HG03469 (cell line): ENCODE measurements at regions not wholly inside any gene's neighbourhood (a gene's known extent, or its start where the extent isn't known, plus 50 kb on each side); places are given as distances from the start of the nearest gene placed in this dataset.
"Not testable (repeated sequence)": the region's sequence is repeated elsewhere in the genome, so short reads cannot be mapped to it uniquely, and the experiment has no call there.

Experiments used
- ATAC-seq: cut with Tn5 transposase; IDR thresholded peaks from one replicate; pipeline ENCODE4 v1.9.1; 2021; ENCODE audit warnings: mild to moderate bottlenecking, moderate library complexity, moderate number of reproducible peaks; ENCODE audit not compliant: unreplicated experiment

DNA sequence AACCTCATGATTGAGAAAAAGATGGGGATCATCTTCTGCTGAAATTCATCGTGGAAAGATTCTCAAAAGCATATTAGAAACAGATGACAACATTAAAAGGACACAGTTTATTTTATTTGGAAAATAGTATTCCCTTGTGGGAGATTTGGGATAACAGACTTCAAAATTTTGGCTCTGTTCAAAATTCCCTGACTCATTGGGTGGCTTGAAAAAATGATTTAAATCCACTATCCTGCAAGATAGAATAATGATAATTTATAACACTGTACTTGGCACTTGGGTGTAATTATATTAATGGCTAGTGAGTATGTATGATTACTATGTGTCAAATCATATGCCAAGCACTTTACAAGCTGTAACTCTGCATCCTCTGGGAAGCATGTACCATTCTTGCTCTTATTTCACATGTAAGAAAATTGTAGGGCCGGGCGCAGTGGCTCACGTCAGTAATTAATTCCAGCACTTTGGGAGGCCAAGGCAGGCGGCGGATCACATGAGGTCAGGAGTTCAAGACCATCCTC, 128.8 kb downstream of the LMNTD1 start:
- ATAC-seq, result no peak

DNA sequence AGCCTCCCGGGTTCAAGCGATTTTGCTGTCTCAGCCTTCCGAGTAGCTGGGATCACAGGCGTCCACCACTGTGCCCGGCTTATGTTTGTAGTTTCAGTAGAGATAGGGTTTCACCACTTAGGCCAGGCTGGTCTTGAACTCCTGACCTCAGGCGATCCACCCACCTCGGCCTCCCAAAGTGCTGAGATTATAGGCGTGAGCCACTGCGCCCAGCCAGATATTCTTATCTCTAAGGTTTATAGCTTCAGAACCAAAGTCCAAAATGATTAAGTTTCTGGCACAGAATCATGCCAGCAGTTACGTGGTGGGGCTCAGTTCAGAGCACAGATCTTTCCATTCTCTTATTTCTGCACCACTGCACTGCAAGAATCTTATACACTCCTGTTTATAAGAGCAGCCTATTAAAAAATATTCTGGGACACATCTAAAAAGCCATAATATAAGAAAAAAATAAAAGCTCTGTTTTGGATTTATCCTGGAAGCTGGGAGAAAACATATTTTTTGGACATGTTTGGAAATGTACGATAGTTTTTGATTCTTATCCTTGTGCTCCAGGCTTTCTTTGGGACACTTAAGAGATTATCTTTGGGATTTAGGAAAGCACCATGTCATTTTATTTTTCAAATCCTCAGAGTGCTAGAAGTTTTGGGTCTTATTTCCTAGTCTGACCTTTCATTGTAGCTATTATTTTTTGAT, 129.6 kb downstream of the LMNTD1 start:
- no peak for ATAC-seq

DNA sequence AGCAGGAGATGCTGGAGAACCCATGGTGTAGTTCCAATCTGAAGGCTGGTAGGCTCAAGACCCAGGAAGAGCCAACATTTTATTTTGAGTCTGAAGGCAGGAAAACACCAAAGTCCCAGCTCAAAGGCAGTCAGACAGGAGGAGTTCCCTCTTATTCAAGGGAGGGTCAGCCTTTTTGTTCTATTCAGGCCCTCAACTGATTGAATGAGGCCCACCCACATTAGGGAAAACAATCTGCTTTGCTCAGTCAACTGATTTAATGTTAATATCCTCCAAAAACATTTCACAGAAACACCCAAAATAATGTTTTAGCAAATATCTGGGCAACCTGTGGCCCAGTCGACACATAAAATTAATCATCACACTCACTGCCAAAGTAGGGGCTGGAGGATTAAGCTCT, 130.8 kb downstream of the LMNTD1 start:
- ATAC-seq, result no peak

DNA sequence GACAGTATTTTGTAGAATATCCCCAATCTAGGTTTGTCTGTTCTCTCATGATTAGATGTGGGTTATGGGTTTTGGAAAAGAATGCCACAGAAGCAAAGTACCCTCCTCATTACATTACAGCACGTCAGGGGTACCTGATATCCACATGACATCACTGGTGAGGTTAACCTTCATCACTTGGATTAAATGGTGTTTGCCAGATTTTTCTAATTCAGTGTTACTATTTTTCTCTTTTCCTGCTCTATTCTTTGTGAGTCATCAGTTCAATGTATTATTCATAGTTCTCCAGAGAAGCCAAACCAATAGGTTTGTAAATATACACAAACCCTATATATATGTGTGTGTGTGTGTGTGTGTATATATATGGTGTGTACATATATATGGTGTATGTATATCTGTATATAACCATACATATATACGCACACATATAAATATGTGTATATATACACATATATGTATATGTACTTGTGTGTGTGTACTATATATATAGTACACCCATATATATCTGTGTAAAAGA, 131.4 kb downstream of the LMNTD1 start:
- no peak for ATAC-seq

DNA sequence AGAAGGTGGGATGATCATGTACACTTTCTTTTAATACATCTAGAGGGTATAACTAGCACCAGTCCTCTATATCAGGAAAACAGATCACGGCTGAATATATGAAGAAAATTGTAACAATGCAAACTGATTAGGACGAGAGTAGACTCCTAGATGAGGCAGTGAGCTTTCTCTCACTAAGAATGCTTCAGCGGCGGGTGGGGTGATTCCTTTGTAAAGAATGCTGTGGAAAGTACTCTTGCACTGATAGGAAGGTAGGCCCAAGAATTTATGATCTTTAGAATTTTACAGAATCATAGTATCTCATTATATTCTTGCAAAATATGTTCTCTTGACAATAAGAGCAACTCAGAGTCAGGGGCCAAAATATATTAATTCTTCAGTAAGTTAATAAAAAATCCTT, 133.0 kb downstream of the LMNTD1 start:
- no peak for ATAC-seq

DNA sequence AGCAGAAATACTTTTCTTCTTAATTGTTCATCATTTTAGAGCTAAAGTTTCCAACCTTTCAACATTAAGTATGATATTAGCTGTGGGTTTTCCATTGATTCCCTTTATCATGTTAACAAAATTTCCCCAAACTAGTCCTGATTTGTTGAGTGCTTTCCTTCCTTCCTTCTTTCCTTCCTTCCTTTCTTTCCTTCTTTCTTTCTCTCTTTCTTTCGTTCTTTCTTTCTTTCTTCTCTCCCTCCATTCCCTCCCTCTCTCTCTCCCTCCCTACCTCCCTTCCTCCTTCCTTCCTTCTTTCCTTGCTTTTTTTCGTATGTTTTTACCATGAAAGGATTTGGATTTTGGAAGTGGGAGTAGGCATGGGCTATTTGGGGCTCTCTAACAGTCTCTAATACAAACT, 133.5 kb downstream of the LMNTD1 start:
- ATAC-seq, result no peak

DNA sequence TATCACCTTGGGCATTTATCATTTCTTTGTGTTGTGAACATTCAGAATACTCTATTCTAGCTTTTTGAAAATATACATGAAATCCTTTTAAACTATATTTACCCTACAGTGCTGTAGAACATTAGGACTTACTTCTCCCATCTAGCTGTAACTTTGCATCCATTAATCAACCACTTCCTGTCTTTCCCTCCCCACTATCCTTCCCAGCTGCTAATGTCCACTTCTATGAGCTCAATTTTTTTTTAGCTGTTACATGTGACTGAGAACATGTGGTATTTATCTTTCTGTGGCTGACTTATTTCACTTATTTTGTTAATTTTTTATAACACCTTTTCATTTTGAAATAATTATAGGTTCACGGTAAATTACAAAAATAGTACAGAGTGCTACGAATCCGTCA, 136.0 kb downstream of the LMNTD1 start:
- no peak for ATAC-seq

DNA sequence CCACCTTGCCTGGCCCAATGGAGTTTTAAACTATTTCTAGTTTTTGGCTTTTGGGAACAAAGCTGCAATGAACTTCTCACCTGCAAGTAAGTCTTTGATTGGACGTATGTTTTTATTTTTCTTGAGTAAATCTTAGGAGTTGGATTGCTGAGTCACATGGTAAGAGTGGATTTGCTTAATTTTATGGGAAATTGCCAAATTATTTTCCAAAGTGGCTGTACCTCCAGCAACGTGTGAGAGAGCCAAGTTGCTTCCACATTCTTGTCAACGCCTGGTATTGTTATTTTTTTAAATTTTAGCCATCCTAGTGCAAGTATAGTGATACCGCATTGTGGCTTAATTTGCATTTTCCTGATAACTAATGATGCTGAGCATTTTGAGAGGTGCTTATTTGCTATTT, 136.6 kb downstream of the LMNTD1 start:
- no peak for ATAC-seq

DNA sequence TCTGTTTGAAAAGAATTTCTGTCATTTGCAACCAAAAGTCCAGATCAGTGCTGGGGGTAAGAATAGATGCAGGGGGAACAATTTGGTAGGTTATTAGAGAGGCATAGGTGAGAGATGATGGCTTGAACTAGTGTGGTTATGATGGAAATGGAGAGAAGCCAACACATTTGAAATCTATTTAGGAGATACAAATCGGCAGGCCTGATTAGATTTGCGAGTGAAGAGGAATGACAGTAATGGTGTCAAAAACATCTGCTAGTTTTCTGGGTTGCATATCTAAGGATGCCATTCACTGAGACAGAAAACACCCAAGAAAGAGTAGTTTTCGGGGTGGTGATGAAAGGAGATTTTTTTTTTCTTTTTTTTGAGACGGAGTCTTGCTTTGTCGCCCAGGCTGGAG, 138.1 kb downstream of the LMNTD1 start:
- no peak for ATAC-seq

DNA sequence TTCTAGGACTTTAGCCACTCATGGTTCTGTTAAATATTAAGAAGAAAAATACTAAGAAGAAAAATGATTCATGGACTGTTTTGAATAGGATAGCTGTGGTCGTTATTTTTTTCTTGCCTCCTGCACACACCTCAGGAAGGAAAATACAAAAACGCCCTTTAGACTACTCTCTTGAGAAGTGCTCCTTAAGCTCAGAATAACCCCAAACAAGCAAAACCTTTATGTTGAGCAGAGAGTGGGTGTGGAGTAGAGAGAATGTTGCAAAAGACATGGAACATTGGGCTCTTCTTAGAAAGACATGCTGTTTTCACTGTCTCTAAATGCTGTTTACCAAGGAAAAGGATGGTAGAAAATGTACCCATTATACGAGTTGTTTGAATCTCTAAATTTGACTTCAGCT, 140.3 kb downstream of the LMNTD1 start:
- ATAC-seq, result no peak

DNA sequence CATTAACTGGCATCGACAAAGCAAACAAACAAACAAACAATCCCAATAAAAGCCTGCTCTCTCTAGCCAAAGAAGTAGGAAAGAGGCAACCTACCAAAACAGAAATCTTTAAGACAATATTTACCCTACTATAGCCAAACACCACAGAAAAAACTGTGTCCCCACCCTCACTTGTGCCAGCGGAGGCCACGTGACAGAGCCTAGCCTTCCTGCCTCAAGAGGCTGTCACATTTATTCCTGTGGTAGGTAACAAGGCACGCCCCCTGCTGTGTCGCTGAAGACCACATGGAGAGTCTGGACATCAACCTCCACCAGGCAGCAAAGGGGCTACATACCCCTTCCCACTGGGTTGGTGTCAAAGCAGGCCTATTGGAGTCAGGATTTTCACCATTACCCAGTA, 148.1 kb downstream of the LMNTD1 start:
- ATAC-seq, result no peak

DNA sequence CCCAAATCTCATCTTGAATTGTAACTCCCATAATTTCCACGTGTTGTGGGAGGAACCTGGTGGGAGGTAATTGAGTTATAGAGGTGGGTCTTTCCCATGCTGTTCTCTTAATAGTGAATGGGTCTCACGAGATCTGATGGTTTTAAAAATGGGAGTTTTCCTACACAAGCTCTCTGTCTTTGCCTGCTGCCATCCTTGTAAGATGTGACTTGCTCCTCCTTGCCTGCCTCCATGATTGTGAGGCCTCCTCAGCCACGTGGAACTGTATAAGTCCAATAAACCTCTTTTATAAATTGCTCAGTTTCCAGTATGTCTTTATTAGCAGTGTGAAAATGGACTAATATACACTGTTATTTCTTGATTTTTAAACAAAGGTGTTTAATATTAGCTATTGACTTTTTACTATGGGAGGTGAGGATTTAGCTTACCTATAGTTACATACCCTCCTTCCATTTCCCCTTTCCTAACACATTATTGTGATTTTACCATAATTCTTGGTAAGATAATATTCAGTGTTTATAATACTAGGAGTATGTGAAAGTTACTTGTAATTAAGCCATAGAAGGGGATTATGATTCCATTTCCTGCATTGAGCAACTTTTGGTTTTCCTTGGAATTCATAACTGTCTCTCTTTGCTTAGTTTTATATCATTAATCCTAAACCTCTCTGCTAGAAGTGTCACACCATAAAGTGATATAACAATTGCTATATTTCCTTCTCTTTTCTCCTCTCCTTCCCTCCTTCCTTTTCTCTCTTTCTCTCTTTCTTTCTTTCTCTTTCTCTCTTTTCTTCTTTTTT, 151.0 kb upstream of the KRAS start:
- no peak for ATAC-seq

DNA sequence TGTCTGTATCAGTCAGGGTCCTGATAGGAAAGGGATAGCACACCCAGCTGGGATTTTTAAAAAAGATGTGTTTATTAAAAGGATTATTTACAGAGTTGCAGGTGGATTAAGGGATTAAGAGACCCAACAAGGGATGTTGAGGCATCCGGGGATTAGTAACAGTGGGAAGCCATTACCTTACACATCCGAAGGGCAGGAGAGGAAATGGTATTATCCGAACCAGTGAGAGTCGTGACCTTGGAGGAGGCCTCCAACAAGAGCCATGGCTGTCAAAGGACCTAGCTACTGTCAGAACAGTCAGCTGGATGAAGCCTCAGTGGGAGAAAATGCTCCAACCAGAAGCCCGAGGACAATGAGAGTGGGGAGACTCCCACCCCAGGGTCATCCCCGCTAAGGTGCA, 146.3 kb upstream of the KRAS start:
- no peak for ATAC-seq

DNA sequence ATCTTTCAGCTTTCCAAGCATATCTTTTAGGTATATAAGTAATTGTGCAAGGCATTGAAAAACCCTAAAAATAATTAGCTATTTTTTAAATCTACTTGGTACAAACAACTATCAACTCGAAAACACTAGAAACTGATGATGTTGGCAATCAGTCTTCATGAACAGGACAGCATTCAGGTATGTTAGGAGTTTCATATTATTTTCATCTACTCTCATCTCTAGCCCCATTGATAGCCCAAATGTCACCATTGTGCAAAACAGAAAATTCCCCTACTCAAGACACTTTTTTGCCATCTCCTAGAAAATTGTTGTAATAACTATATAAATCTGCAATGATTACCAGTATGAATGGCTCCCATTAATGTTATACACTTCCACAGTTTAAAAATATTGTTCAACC, 144.5 kb upstream of the KRAS start:
- no peak for ATAC-seq

DNA sequence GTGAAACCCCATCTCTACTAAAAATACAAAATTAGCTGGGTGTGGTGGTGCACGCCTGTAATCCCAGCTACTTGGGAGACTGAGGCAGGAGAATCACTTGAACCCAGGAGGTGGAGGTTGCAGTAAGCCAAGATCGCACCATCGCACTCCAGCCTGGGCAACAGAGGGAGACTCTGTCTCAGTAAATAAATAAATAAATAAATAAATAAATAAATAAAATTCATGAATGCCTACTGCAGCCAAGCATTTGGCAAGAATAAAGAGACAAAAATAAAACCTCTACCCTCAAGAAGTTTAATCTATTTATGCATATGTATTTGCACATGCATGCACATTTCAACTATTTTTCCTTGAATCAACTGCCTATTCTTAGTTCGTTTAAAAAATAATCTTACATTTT, 144.0 kb upstream of the KRAS start:
- not testable (repeated sequence) for ATAC-seq

DNA sequence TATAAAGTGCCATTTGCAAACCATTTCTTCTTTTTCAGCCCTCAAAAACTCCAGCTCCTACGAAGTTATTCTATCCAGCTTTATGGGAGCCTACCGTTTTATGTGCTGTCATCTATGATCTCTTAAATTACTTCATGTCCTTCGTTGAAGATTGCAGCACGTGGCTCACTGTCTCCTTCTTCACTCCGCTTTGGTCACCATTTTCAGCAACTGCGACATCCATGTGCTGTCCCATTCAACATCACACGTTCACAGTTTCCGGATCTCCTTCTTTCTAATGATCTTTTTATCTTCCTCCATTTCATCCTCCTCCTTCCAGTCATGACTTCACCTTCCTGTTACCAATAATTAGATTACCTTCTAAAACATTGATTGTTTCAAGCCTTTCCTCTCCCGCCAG, 143.3 kb upstream of the KRAS start:
- no peak for ATAC-seq

DNA sequence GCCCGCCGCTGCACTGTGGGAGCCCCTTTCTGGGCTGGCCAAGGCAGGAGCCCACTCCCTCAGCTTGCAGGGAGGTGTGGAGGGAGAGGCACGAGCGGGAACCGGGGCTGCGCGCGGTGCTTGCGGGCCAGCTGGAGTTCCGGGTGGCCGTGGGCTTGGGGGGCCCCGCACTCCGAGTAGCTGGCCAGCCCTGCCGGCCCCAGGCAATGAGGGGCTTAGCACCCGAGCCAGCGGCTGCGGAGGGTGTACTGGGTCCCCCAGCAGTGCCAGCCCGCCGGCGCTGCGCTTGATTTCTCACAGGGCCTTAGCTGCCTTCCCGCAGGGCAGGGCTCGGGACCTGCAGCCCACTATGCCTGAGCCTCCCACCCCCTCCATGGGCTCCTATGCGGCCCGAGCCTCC, 140.6 kb upstream of the KRAS start:
- not testable (repeated sequence) for ATAC-seq

DNA sequence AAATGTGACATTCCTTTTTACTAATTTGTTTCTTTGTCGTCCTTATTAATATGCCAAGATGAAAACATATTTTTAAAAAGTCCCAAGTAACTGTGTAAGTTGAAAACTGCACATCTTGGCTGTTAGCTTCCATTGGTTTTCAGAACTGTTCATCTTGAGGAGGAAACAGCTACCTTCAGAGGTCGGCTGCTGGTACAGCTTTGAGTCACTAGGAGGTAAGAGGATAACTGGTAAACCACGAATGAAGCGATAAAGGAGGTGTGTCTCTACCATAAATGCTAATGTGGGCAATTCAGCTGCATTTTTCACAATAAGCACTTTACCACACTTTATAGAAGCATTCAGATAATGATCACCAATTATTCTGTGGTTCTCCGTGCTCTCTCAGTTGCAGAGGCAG, 137.5 kb upstream of the KRAS start:
- ATAC-seq, result no peak

DNA sequence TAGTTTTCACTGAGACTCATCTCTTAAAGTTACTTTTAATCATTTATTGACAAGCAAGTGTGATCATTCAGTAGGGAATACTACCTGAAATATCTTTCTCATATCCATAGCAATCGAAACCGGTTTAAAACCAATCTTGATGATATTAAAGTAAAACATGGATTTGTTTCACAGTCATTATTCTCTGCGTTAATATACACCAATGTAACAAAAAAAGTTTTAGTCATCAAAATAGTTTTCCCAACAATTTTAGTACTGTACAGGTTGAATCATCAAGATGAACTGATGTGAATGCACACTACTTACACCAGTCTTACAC, 137.0 kb upstream of the KRAS start:
- no peak for ATAC-seq

DNA sequence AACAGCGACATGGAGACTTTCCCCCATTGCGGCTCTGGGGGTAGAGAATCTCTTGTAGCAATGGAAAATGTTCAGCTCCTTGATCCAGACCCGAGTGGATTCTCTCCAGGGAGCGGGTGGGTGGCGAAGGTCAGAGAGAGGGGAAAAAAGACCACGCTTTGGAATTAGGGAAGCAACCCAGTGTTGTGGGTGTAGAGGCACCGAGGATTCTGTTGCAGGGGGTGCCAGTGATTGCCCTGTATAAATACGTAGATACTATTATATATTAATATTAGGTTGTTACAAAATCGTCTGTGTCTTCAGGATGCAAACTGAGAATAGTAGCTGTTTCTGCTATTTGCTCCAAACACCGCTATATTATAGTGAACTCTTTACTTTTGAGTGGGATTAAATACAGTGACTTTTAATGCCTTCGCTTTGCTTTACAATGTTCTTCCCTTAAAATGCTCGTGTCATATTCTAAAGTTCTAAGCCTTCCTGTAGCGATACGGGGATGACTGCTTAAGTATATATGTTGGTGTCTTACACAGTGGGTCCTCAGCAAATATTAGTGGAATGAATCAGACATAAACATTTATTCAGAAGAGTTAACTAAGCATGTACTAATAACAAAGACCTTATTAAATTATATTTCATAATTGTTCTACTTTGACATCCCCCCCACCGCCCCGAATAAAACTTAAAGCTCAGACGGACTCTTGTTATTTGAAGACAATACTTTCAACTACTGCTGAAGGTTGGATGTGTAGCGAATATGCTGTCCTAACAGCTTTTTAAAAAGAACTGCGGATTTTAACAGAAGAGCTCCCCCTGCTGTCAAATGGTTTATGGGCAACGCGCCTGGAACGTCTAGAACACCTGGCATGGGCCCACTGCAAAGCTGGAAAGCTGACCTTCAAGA, 136.4 kb upstream of the KRAS start:
- no peak for ATAC-seq

DNA sequence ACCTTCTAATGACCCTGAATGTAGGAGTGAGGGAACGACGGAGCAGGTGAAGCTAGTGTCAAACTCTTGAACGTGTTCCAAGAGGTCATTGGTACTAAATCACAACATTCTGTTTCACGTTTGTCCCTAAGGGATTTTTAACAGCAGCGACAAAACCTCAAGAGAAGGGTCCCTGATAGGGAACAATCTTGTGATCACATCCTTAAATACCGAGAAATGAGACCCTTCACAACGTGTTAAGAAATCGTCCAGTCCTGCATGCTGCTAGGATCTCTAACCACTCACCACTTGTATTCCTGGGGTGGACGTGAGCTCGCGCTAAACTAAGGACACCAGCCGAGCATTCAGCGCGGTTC, 134.1 kb upstream of the KRAS start:
- ATAC-seq, result no peak
